IMR-90 (cell line): ENCODE measurements at regions not wholly inside any gene's neighbourhood (a gene's known extent, or its start where the extent isn't known, plus 50 kb on each side); places are given as distances from the start of the nearest gene placed in this dataset.

Experiments
- ATAC-seq: fragments of 200-7000 bp; cut with Tn5 transposase; 2 replicates; pipeline ENCODE4 v1.9.1; 2020; ENCODE audit warnings: low read depth, mild to moderate bottlenecking, moderate library complexity
- BruUV-seq: library from RNA; stranded (reverse); fragments of 400-500 nt; replicated peaks from 2 replicates; lab custom pipeline; 2021; lab: Mats Ljungman, UMichigan
- CTCF ChIA-PET: fragments of 300-600 bp; formaldehyde crosslinking; extraction: SDS; loops from one replicate; lab custom pipeline; 2021; ENCODE audit warnings: antibody characterized with exemption; lab: Yijun Ruan, JAX
- POLR2A ChIA-PET: fragments of 300-600 bp; sonication (Branson Sonifier 250); formaldehyde crosslinking; loops from one replicate; lab custom pipeline; 2022; ENCODE audit warnings: antibody characterized with exemption; ENCODE audit not compliant: unreplicated experiment; lab: Charles Lee
- DNase-seq: peaks from one replicate; pipeline ENCODE4 v3.0.0; 2013
- H2AFZ ChIP-seq: replicated peaks from 2 replicates; pipeline ENCODE3; 2013; ENCODE audit warnings: low read length, mild to moderate bottlenecking; ENCODE audit not compliant: poor library complexity
- H2AK5ac ChIP-seq: 2 replicates; pipeline ENCODE4 v1.6.1; 2013; ENCODE audit warnings: low read depth, low read length, inconsistent platforms
- H2AK9ac ChIP-seq: replicated peaks from 2 replicates; pipeline ENCODE3; 2013; ENCODE audit warnings: mild to moderate bottlenecking, low read depth, low read length, moderate library complexity; ENCODE audit not compliant: poor library complexity
- H2BK120ac ChIP-seq: 2 replicates; pipeline ENCODE4 v1.6.1; 2013; ENCODE audit warnings: low read depth, low read length, inconsistent platforms
- H2BK15ac ChIP-seq: 3 replicates; pipeline ENCODE4 v1.6.1; 2013; ENCODE audit warnings: low read depth, low read length, inconsistent platforms
- H2BK20ac ChIP-seq: 2 replicates; pipeline ENCODE4 v1.6.1; 2013; ENCODE audit warnings: low read depth, mild to moderate bottlenecking, inconsistent platforms, low read length, moderate library complexity
- H2BK5ac ChIP-seq: 2 replicates; pipeline ENCODE4 v1.6.1; 2013; ENCODE audit warnings: mild to moderate bottlenecking, low read depth, low read length, inconsistent platforms; ENCODE audit not compliant: poor library complexity, severe bottlenecking
- H3K14ac ChIP-seq: replicated peaks from 2 replicates; pipeline ENCODE4 v1.6.1; 2013; ENCODE audit warnings: low read depth, low read length, inconsistent platforms
- H3K18ac ChIP-seq: 2 replicates; pipeline ENCODE4 v1.6.1; 2013; ENCODE audit warnings: low read depth, low read length, control low read depth
- H3K23ac ChIP-seq: 2 replicates; pipeline ENCODE4 v1.6.1; 2013; ENCODE audit warnings: low read depth, low read length, inconsistent platforms
- H3K27ac ChIP-seq: 2 replicates; pipeline ENCODE4 v1.5.1; 2013; ENCODE audit warnings: mild to moderate bottlenecking, control low read depth, low read length; ENCODE audit not compliant: insufficient read depth
- H3K27me3 ChIP-seq: 2 replicates; pipeline ENCODE4 v1.6.1; 2013; ENCODE audit warnings: low read length; ENCODE audit not compliant: control insufficient read depth, insufficient read depth
- H3K36me3 ChIP-seq: 2 replicates; pipeline ENCODE4 v1.6.1; 2013; ENCODE audit warnings: low read length, mixed read lengths; ENCODE audit not compliant: control insufficient read depth, insufficient read depth
- H3K4ac ChIP-seq: 2 replicates; pipeline ENCODE4 v1.6.1; 2013; ENCODE audit warnings: low read depth, low read length, inconsistent platforms
- H3K4me1 ChIP-seq: 2 replicates; pipeline ENCODE4 v1.6.1; 2013; ENCODE audit warnings: low read length, mixed read lengths; ENCODE audit not compliant: control insufficient read depth, insufficient read depth
- H3K4me2 ChIP-seq: 2 replicates; pipeline ENCODE4 v1.6.1; 2013; ENCODE audit warnings: low read depth, mild to moderate bottlenecking, control low read depth, low read length, moderate library complexity
- H3K4me3 ChIP-seq: 2 replicates; pipeline ENCODE4 v1.5.1; 2013; ENCODE audit warnings: low read depth, mild to moderate bottlenecking, control low read depth, low read length, moderate library complexity; ENCODE audit not compliant: insufficient read depth
- H3K56ac ChIP-seq: 2 replicates; pipeline ENCODE4 v1.6.1; 2013; ENCODE audit warnings: low read length, inconsistent platforms; ENCODE audit not compliant: insufficient read depth; ENCODE audit errors: extremely low read depth
- H3K79me1 ChIP-seq, 2 experiments: 2 replicates each; pipeline ENCODE4 v1.6.1; 2013; ENCODE audit warnings: low read length in 2 of 2, inconsistent platforms in 1 of 2, low read depth in 1 of 2
- H3K9ac ChIP-seq: 2 replicates; pipeline ENCODE4 v1.6.1; 2013; ENCODE audit warnings: low read depth, low read length, control low read depth
- H3K9me1 ChIP-seq: 2 replicates; pipeline ENCODE4 v1.6.1; 2013; ENCODE audit warnings: low read length, inconsistent platforms; ENCODE audit not compliant: insufficient read depth
- H3K9me3 ChIP-seq: 2 replicates; pipeline ENCODE4 v1.6.1; 2013; ENCODE audit warnings: low read length; ENCODE audit not compliant: control insufficient read depth, insufficient read depth
- H4K20me1 ChIP-seq: 2 replicates; pipeline ENCODE4 v1.6.1; 2013; ENCODE audit warnings: low read length, inconsistent platforms; ENCODE audit not compliant: insufficient read depth
- H4K5ac ChIP-seq: 2 replicates; pipeline ENCODE4 v1.6.1; 2013; ENCODE audit warnings: mild to moderate bottlenecking, low read depth, low read length, control low read depth
- H4K8ac ChIP-seq, 2 experiments: 2 replicates each; pipeline ENCODE4 v1.6.1; 2013; ENCODE audit warnings: low read depth in 2 of 2, low read length in 2 of 2, control low read depth in 1 of 2, inconsistent platforms in 1 of 2
- H4K91ac ChIP-seq: 2 replicates; pipeline ENCODE4 v1.6.1; 2013; ENCODE audit warnings: low read depth, low read length, inconsistent platforms; ENCODE audit not compliant: insufficient read depth
- BHLHE40 ChIP-seq: fragments of 150-350 bp; IDR thresholded peaks from 2 replicates; pipeline ENCODE4 v1.6.1; 2016; ENCODE audit warnings: mild to moderate bottlenecking, low read depth, low read length
- CEBPB ChIP-seq: IDR thresholded peaks from 2 replicates; pipeline ENCODE4 v1.6.1; 2012; ENCODE audit warnings: low read depth, low read length, improper control_type of control experiment
- CHD1 ChIP-seq: IDR thresholded peaks from 2 replicates; pipeline ENCODE4 v1.6.1; 2012; ENCODE audit warnings: low read depth, low read length, improper control_type of control experiment
- CTCF ChIP-seq: conservative IDR thresholded peaks from 2 replicates; pipeline ENCODE4 v1.5.1; 2012; ENCODE audit warnings: mild to moderate bottlenecking, low read depth, low read length, improper control_type of control experiment
- FOS ChIP-seq: fragments of 150-350 bp; IDR thresholded peaks from 2 replicates; pipeline ENCODE4 v1.6.1; 2016; ENCODE audit warnings: low read depth, low read length
- MAFK ChIP-seq: IDR thresholded peaks from 2 replicates; pipeline ENCODE4 v1.6.1; 2012; ENCODE audit warnings: low read depth, low read length, improper control_type of control experiment
- MAZ ChIP-seq: IDR thresholded peaks from 2 replicates; pipeline ENCODE4 v1.6.1; 2012; ENCODE audit warnings: low read depth, mild to moderate bottlenecking, low read length, improper control_type of control experiment, moderate library complexity, borderline replicate concordance
- MXI1 ChIP-seq: IDR thresholded peaks from 2 replicates; pipeline ENCODE4 v1.6.1; 2012; ENCODE audit warnings: low read depth, mild to moderate bottlenecking, low read length, moderate library complexity, borderline replicate concordance
- NFE2L2 ChIP-seq: fragments of 150-350 bp; IDR thresholded peaks from 2 replicates; pipeline ENCODE4 v1.6.1; 2016; ENCODE audit warnings: low read depth, mild to moderate bottlenecking, low read length
- POLR2A ChIP-seq: IDR thresholded peaks from 2 replicates; pipeline ENCODE4 v1.6.1; 2012; ENCODE audit warnings: mild to moderate bottlenecking, low read depth, low read length
- RAD21 ChIP-seq: IDR thresholded peaks from 2 replicates; pipeline ENCODE4 v1.6.1; 2012; ENCODE audit warnings: low read length, improper control_type of control experiment
- RCOR1 ChIP-seq: IDR thresholded peaks from 2 replicates; pipeline ENCODE4 v1.6.1; 2012; ENCODE audit warnings: mild to moderate bottlenecking, low read length, improper control_type of control experiment; ENCODE audit not compliant: insufficient replicate concordance
- RFX5 ChIP-seq: IDR thresholded peaks from 2 replicates; pipeline ENCODE4 v1.8.0; 2012; ENCODE audit warnings: low read depth, mild to moderate bottlenecking, low read length, moderate library complexity
- SMC3 ChIP-seq: fragments of 150-350 bp; IDR thresholded peaks from 2 replicates; pipeline ENCODE4 v1.6.1; 2016; ENCODE audit warnings: low read depth, mild to moderate bottlenecking, antibody characterized with exemption, low read length, moderate library complexity
- WGBS, 2 experiments: methylation state at CpG; one replicate each; pipeline versions ENCODE4 v1.1.5 to v1.1.7; 2013; ENCODE audit warnings: missing lambda C conversion rate in 2 of 2; ENCODE audit not compliant: insufficient read length in 1 of 2; ENCODE audit errors: extremely low coverage in 2 of 2; 5-methylcytosine and 5-hydroxymethylcytosine counted together
- dilution Hi-C: fragments of 300-500 bp; cut with HindIII; formaldehyde crosslinking; loops from one replicate; pipeline ENCODE4 v1.14.3; 2018; ENCODE audit warnings: low sequenced_read_pairs; ENCODE audit not compliant: unreplicated experiment
- in situ Hi-C: fragments of 300-500 bp; cut with MboI; formaldehyde crosslinking; loops from 3 replicates; pipeline ENCODE4 v1.14.3; 2019; ENCODE audit warnings: low sequenced_read_pairs, inconsistent platforms, mixed read lengths
- intact Hi-C: fragments of 100-400 bp; cut with micrococcal nuclease; formaldehyde crosslinking; loops from 2 replicates; pipeline ENCODE4 v1.10.0; 2022
- TF ChIP-seq, protein P1 (sequence below): fragments of 150-350 bp; IDR thresholded peaks from 2 replicates; pipeline ENCODE4 v1.6.1; 2016; ENCODE audit warnings: low read depth, mild to moderate bottlenecking, low read length, moderate library complexity, borderline replicate concordance

- Histone ChIP-seq H3K14ac (no peak overlapping the region), H3K79me1 (no peaks in the 10 kb centered on the region), H3K9ac (no peak overlapping the region), H3K18ac (no peak overlapping the region), H3K27ac (no peak overlapping the region), H3K56ac (no peak overlapping the region), H4K20me1 (no peaks in the 10 kb centered on the region), H3K4me3 (no peak overlapping the region), H4K5ac (no peak overlapping the region), H3K9me1 (no peaks in the 10 kb centered on the region), H3K23ac (no peak overlapping the region), H3K9me3 (peaks cover 25% of the 10 kb centered on the region), H3K4ac (no peak overlapping the region), H2AK5ac (no peak overlapping the region), H2BK120ac (no peak overlapping the region), H4K91ac (no peak overlapping the region), H2BK20ac (no peak overlapping the region), H3K36me3 (no peaks in the 10 kb centered on the region), H3K4me1 (no peaks in the 10 kb centered on the region), H2AK9ac (no peak overlapping the region), H3K27me3 (no peaks in the 10 kb centered on the region), H2BK5ac (no peak overlapping the region), H3K4me2 (no peak overlapping the region), H2BK15ac (no peak overlapping the region), H4K8ac (no peak overlapping the region), H2AFZ (no peak overlapping the region)
- ATAC-seq (no peak), DNase-seq (no peak)
- in situ Hi-C loops (no loop called here), dilution Hi-C loops (no loop called here), intact Hi-C loops (no loop called here)
- 95% methylated on average over 9 of the region's 16 CpGs; no CpG with 5 or more reads in 1 of the 2 experiments for WGBS, 2 experiments
- POLR2A ChIA-PET, result no interaction called here
- TF ChIP-seq MXI1 (no peak), CEBPB (no peak), BHLHE40 (no peak), MAFK (no peak), RFX5 (no peak), POLR2A (no peak), FOS (no peak), CHD1 (no peak), MAZ (no peak), CTCF (no peak), NFE2L2 (no peak), RAD21 (no peak), RCOR1 (no peak), SMC3 (no peak)
- TF ChIP-seq, protein P1, sequence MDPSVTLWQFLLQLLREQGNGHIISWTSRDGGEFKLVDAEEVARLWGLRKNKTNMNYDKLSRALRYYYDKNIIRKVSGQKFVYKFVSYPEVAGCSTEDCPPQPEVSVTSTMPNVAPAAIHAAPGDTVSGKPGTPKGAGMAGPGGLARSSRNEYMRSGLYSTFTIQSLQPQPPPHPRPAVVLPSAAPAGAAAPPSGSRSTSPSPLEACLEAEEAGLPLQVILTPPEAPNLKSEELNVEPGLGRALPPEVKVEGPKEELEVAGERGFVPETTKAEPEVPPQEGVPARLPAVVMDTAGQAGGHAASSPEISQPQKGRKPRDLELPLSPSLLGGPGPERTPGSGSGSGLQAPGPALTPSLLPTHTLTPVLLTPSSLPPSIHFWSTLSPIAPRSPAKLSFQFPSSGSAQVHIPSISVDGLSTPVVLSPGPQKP, result no peak
- BruUV-seq, result no TSS peak
- CTCF ChIA-PET, result no interaction called here
Observed at GRCh38 chr16:79870016-79870886, 269.7 kb upstream of the MAF start.
